GM12878 (cell line): ENCODE measurements at regions not wholly inside any gene's neighbourhood (a gene's known extent, or its start where the extent isn't known, plus 50 kb on each side); places are given as distances from the start of the nearest gene placed in this dataset.

Experiments used
- JUND ChIP-seq: IDR thresholded peaks from 2 replicates; pipeline ENCODE4 v1.6.1; 2012; ENCODE audit warnings: low read depth, mild to moderate bottlenecking, low read length, improper control_type of control experiment, moderate library complexity
- MEF2B ChIP-seq: fragments of 450-650 bp; IDR thresholded peaks from 2 replicates; pipeline ENCODE4 v1.6.1; 2018; ENCODE audit warnings: mild to moderate bottlenecking, moderate library complexity; ENCODE audit not compliant: partially characterized antibody, poor library complexity, severe bottlenecking

- TF ChIP-seq MEF2B (no peak), JUND (no peak)
These were observed 354.2 kb upstream of the TMEM229A start for GRCh38 chr7:124387056-124387455.
